ENCODE measurements at regions not wholly inside any gene's neighbourhood (a gene's known extent, or its start where the extent isn't known, plus 50 kb on each side); places are given as distances from the start of the nearest gene placed in this dataset.

DNA sequence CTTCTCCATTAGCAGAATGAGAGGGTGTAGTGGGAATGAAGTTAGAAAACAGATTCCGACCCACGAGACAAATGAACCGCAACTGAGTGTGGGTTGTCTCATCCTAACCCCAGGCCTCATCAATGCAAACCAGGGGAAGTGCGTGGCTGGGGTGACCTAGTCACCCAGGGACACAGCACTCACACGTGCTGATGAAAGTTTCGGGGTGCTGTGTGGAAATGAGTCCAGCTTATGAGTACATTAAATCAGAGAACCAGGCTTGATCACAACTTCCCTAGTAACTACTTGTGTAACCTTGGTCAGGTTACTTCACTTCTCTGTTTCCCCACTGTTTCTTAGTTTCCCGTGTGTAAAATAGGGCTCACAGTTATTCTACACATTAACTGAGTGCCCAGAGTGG is 95.4 kb upstream of the CDKN3 start:
- H3K27me3 ChIP-seq (ENCODE audit: control insufficient read depth, low read length), result no peaks in the 10 kb centered on the region
- no peaks in the 10 kb centered on the region for H3K4me1 ChIP-seq (ENCODE audit: control insufficient read depth, low read length)
- no peaks in the 10 kb centered on the region for H3K9me3 ChIP-seq (ENCODE audit: control insufficient read depth, insufficient read depth, low read length)

DNA sequence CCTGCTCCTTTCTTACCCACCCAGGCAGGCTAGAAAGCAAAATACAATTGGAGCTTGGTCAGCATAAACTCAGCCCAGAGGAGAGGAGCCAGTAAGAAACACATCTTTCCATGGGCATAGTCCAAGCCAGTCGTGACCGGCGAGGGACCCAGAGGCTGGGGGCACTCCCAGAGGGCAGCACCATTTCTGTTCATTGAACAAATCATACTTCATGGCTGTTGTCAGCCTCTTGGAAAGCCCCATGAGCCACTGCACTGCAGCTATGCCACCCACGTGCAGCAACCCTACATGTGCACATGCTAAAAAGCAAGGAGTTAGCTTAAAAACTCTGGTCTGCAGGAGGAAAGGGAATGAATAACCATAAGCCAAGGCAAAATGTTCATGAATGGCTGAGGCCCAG is 90.0 kb upstream of the CDKN3 start:
- no peaks in the 10 kb centered on the region for H3F3A ChIP-seq (ENCODE audit: control insufficient read depth, insufficient read depth)
- H3K79me2 ChIP-seq (ENCODE audit: control insufficient read depth, low read length), result no peaks in the 10 kb centered on the region
- no peak overlapping the region for H3K4me2 ChIP-seq (ENCODE audit: low read length)
- no peak overlapping the region for H3K4me3 ChIP-seq (ENCODE audit: low read length)
- H3K9me2 ChIP-seq (replicated peaks; ENCODE audit: control insufficient read depth, low read length), result no peaks in the 10 kb centered on the region
- H4K20me1 ChIP-seq (ENCODE audit: control insufficient read depth, insufficient read depth, low read depth, low read length), result no peaks in the 10 kb centered on the region
- H3K36me3 ChIP-seq (ENCODE audit: control insufficient read depth, low read length), result no peaks in the 10 kb centered on the region
- H3K27ac ChIP-seq (ENCODE audit: low read depth, low read length), result no peak overlapping the region
- H3K4me1 ChIP-seq (ENCODE audit: control insufficient read depth, low read length), result no peaks in the 10 kb centered on the region
- no peaks in the 10 kb centered on the region for H3K27me3 ChIP-seq (ENCODE audit: control insufficient read depth, low read length)
- TF ChIP-seq, protein P1, sequence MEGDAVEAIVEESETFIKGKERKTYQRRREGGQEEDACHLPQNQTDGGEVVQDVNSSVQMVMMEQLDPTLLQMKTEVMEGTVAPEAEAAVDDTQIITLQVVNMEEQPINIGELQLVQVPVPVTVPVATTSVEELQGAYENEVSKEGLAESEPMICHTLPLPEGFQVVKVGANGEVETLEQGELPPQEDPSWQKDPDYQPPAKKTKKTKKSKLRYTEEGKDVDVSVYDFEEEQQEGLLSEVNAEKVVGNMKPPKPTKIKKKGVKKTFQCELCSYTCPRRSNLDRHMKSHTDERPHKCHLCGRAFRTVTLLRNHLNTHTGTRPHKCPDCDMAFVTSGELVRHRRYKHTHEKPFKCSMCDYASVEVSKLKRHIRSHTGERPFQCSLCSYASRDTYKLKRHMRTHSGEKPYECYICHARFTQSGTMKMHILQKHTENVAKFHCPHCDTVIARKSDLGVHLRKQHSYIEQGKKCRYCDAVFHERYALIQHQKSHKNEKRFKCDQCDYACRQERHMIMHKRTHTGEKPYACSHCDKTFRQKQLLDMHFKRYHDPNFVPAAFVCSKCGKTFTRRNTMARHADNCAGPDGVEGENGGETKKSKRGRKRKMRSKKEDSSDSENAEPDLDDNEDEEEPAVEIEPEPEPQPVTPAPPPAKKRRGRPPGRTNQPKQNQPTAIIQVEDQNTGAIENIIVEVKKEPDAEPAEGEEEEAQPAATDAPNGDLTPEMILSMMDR (IDR thresholded peaks at IDR 0.05; ENCODE audit: low read depth, low read length, poor library complexity, severe bottlenecking), result no peak
- TF ChIP-seq EZH2phosphoT487 (IDR thresholded peaks at IDR 0.05; ENCODE audit: borderline replicate concordance, low read length), result no peak
- no peaks in the 10 kb centered on the region for H3K9me3 ChIP-seq (ENCODE audit: control insufficient read depth, insufficient read depth, low read length)

More for the DNA sequence above, 95.4 kb upstream of the CDKN3 start:
- Histone ChIP-seq H4K20me1 (ENCODE audit: control insufficient read depth, insufficient read depth, low read depth, low read length) (no peaks in the 10 kb centered on the region), H3K36me3 (ENCODE audit: control insufficient read depth, low read length) (no peaks in the 10 kb centered on the region), H3F3A (ENCODE audit: control insufficient read depth, insufficient read depth) (no peaks in the 10 kb centered on the region), H3K4me3 (ENCODE audit: low read length) (no peak overlapping the region), H3K9me2 (replicated peaks; ENCODE audit: control insufficient read depth, low read length) (no peaks in the 10 kb centered on the region), H3K27ac (ENCODE audit: low read depth, low read length) (no peak overlapping the region), H3K79me2 (ENCODE audit: control insufficient read depth, low read length) (no peaks in the 10 kb centered on the region), H3K4me2 (ENCODE audit: low read length) (no peak overlapping the region)
- TF ChIP-seq, protein P1 (IDR thresholded peaks at IDR 0.05; ENCODE audit: low read depth, low read length, poor library complexity, severe bottlenecking), result no peak
- TF ChIP-seq EZH2phosphoT487 (IDR thresholded peaks at IDR 0.05; ENCODE audit: borderline replicate concordance, low read length), result no peak

DNA sequence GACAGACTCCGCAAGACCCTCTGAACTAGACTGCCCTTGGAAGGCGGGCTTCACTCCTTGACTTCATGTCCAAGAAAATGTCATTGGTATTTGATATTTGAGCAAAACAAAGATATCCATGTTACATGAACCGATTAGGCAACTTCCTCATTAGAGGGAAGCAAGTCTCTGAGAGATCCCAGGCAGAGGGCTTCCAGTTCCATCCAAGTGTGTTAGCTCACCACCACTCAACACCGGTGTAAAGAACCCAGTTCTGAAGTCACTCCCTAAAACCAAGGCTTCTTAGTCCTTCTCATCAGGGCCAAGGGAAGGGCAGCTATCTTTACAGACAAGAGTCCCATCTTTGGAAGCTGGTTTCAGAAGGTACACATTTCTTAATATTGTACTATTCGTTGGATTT is 87.2 kb upstream of the CDKN3 start:
- H3K27ac ChIP-seq (ENCODE audit: low read depth, low read length), result no peak overlapping the region
- no peak for TF ChIP-seq EZH2phosphoT487 (IDR thresholded peaks at IDR 0.05; ENCODE audit: borderline replicate concordance, low read length)
- TF ChIP-seq, protein P1 (IDR thresholded peaks at IDR 0.05; ENCODE audit: low read depth, low read length, poor library complexity, severe bottlenecking), result no peak
- H3K79me2 ChIP-seq (ENCODE audit: control insufficient read depth, low read length), result no peaks in the 10 kb centered on the region
- no peak overlapping the region for H3K4me2 ChIP-seq (ENCODE audit: low read length)
- H3K9me3 ChIP-seq (ENCODE audit: control insufficient read depth, insufficient read depth, low read length), result no peaks in the 10 kb centered on the region
- H3K4me3 ChIP-seq (ENCODE audit: low read length), result no peak overlapping the region
- no peaks in the 10 kb centered on the region for H4K20me1 ChIP-seq (ENCODE audit: control insufficient read depth, insufficient read depth, low read depth, low read length)
- H3K36me3 ChIP-seq (ENCODE audit: control insufficient read depth, low read length), result no peaks in the 10 kb centered on the region
- no peaks in the 10 kb centered on the region for H3F3A ChIP-seq (ENCODE audit: control insufficient read depth, insufficient read depth)
- H3K27me3 ChIP-seq (ENCODE audit: control insufficient read depth, low read length), result no peaks in the 10 kb centered on the region
- H3K9me2 ChIP-seq (replicated peaks; ENCODE audit: control insufficient read depth, low read length), result no peaks in the 10 kb centered on the region
- H3K4me1 ChIP-seq (ENCODE audit: control insufficient read depth, low read length), result no peaks in the 10 kb centered on the region
